ENCODE measurements at regions not wholly inside any gene's neighbourhood (a gene's known extent, or its start where the extent isn't known, plus 50 kb on each side); places are given as distances from the start of the nearest gene placed in this dataset.

DNA sequence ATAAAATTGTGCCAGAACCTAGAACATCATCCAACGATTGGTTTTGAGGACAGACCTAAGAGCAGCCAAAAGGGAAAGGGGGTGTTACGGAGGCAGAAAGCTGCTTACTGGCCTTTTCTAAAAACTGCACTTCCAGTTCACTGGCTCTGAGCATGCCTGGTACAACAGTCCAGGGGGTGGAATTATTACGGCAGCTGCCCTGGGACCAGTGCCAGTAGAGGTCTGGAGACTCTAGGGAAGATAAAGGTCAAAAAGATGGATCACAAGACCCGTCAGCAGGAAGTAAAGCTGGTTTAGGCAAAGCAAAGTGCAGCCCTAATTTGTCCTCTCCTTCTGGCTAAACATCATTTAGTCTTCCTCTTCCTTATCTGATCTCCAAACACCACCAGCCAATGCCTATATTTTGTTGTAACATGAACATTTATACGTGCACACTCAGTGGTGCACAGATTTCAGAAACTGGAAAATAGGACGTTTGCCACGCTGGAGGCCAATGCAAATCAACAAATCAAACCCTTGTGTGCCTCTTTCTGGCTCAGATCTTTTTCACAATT is 216.4 kb upstream of the DPP6 start:
- H3K4me1 ChIP-seq (ENCODE audit: insufficient read depth, low read length): no peaks in the 10 kb centered on the region
- intact Hi-C loops (cut with micrococcal nuclease; ENCODE audit: unreplicated experiment): no loop called here
- in situ Hi-C loops (cut with HindIII; ENCODE audit: extremely low pct_ligation_motif_present, low pct_unique_long_range_greater_than_20kb): no loop called here
- 0 out of 2 replicates have a peak, but pooled peaks cover 6% of the 10 kb centered on the region for H3K9me3 ChIP-seq (ENCODE audit: low read length)
- H3K36me3 ChIP-seq (replicated peaks in 1 of 2; ENCODE audit: control insufficient read depth in 1 of 2, insufficient read depth in 2 of 2, low read length in 2 of 2): no peaks in the 10 kb centered on the region
- no peaks in the 10 kb centered on the region for H3K79me2 ChIP-seq (ENCODE audit: insufficient read depth, low read length)
- ChIA-PET CTCF (ENCODE audit: low intra/inter-chr PET ratio, low total read pairs) (no interaction called here), POLR2A (no interaction called here)
- H2AFZ ChIP-seq (ENCODE audit: low read length): no peak overlapping the region
- no peaks in the 10 kb centered on the region for H4K20me1 ChIP-seq (ENCODE audit: insufficient read depth, low read length)
- H3K4me2 ChIP-seq (ENCODE audit: low read depth, low read length): no peak overlapping the region
- DNase-seq (ENCODE audit: low spot score) (no peak), ATAC-seq (no peak), FAIRE-seq (no peak)
- no peak overlapping the region for H3K27ac ChIP-seq (ENCODE audit: extremely low read length, insufficient read depth, low read length)
- no TSS peak for BruUV-seq (replicated peaks)
- no peak overlapping the region for H3K9ac ChIP-seq (ENCODE audit: insufficient read depth, low read depth, low read length)
- no peak overlapping the region for H3K4me3 ChIP-seq (replicated peaks in 1 of 3; ENCODE audit: insufficient read depth in 1 of 3, low read depth in 2 of 3, low read length in 3 of 3)
- H3K27me3 ChIP-seq (ENCODE audit: control insufficient read depth in 1 of 2, insufficient read depth in 2 of 2, low read length in 2 of 2): no peaks in the 10 kb centered on the region
- WGBS (ENCODE audit: low lambda C conversion rate): 20% methylated on average over 7 of the region's 7 CpGs
- TF ChIP-seq ZFP37 (CRISPR knock-in tag; IDR thresholded peaks at IDR 0.05; ENCODE audit: borderline replicate concordance) (no peak), TOPORS (CRISPR knock-in tag; IDR thresholded peaks at IDR 0.05) (no peak), CREB3 (CRISPR knock-in tag; IDR thresholded peaks at IDR 0.05) (no peak), CREBL2 (CRISPR knock-in tag; IDR thresholded peaks at IDR 0.05; ENCODE audit: borderline replicate concordance) (no peak), TEAD3 (CRISPR knock-in tag; optimal IDR thresholded peaks at IDR 0.05; ENCODE audit: borderline replicate concordance) (no peak), TMF1 (CRISPR knock-in tag; IDR thresholded peaks at IDR 0.05; ENCODE audit: low read depth) (no peak), PBX2 (CRISPR knock-in tag; IDR thresholded peaks at IDR 0.05) (no peak), SNRNP70 (IDR thresholded peaks at IDR 0.05; ENCODE audit: low read depth, low read length) (no peak), ZKSCAN5 (CRISPR knock-in tag; IDR thresholded peaks at IDR 0.05) (no peak), ZKSCAN1 (IDR thresholded peaks at IDR 0.05; ENCODE audit: low read length) (no peak), PITX1 (CRISPR knock-in tag; IDR thresholded peaks at IDR 0.05) (no peak), ZNF7 (CRISPR knock-in tag; IDR thresholded peaks at IDR 0.05) (no peak), HDAC2 (CRISPR knock-in tag; IDR thresholded peaks at IDR 0.05) (no peak), ZNF530 (CRISPR knock-in tag; IDR thresholded peaks at IDR 0.05; ENCODE audit: low read depth) (no peak), SOX5 (CRISPR knock-in tag; IDR thresholded peaks at IDR 0.05; ENCODE audit: borderline replicate concordance) (no peak), NFE2L1 (CRISPR knock-in tag; IDR thresholded peaks at IDR 0.05; ENCODE audit: borderline replicate concordance) (no peak)
- TF ChIP-seq, protein P1, sequence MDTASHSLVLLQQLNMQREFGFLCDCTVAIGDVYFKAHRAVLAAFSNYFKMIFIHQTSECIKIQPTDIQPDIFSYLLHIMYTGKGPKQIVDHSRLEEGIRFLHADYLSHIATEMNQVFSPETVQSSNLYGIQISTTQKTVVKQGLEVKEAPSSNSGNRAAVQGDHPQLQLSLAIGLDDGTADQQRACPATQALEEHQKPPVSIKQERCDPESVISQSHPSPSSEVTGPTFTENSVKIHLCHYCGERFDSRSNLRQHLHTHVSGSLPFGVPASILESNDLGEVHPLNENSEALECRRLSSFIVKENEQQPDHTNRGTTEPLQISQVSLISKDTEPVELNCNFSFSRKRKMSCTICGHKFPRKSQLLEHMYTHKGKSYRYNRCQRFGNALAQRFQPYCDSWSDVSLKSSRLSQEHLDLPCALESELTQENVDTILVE (CRISPR knock-in tag; IDR thresholded peaks at IDR 0.05): no peak
- TF ChIP-seq, protein P2, sequence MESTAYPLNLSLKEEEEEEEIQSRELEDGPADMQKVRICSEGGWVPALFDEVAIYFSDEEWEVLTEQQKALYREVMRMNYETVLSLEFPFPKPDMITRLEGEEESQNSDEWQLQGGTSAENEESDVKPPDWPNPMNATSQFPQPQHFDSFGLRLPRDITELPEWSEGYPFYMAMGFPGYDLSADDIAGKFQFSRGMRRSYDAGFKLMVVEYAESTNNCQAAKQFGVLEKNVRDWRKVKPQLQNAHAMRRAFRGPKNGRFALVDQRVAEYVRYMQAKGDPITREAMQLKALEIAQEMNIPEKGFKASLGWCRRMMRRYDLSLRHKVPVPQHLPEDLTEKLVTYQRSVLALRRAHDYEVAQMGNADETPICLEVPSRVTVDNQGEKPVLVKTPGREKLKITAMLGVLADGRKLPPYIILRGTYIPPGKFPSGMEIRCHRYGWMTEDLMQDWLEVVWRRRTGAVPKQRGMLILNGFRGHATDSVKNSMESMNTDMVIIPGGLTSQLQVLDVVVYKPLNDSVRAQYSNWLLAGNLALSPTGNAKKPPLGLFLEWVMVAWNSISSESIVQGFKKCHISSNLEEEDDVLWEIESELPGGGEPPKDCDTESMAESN (CRISPR knock-in tag; conservative IDR thresholded peaks at IDR 0.05): no peak
